GM12872 (cell line): ENCODE measurements at regions not wholly inside any gene's neighbourhood (a gene's known extent, or its start where the extent isn't known, plus 50 kb on each side); places are given as distances from the start of the nearest gene placed in this dataset.

ENCODE experiments used
- CTCF ChIP-seq: IDR thresholded peaks from 3 replicates; pipeline ENCODE4 v1.5.1; 2011; ENCODE audit warnings: low read depth, mild to moderate bottlenecking, low read length, moderate library complexity; ENCODE audit not compliant: insufficient read depth

GRCh38 chr3:66622756-66623457 is 122.1 kb upstream of the LRIG1 start:
- TF ChIP-seq CTCF, result no peak

GRCh38 chr3:66625505-66626216 is 124.8 kb upstream of the LRIG1 start:
- TF ChIP-seq CTCF, result no peak

- TF ChIP-seq CTCF, result no peak
These were observed 128.5 kb upstream of the LRIG1 start for GRCh38 chr3:66629150-66629981.

GRCh38 chr3:66629982-66630368 is 129.2 kb upstream of the LRIG1 start:
- no peak for TF ChIP-seq CTCF

- TF ChIP-seq CTCF, result no peak
These were observed 132.9 kb upstream of the LRIG1 start for GRCh38 chr3:66633402-66634381.

GRCh38 chr3:66638717-66639116 is 137.9 kb upstream of the LRIG1 start:
- TF ChIP-seq CTCF, result peak; percentile 19; the same call in 1 of the 3 replicates
